ENCODE measurements at regions not wholly inside any gene's neighbourhood (a gene's known extent, or its start where the extent isn't known, plus 50 kb on each side); places are given as distances from the start of the nearest gene placed in this dataset.

DNA sequence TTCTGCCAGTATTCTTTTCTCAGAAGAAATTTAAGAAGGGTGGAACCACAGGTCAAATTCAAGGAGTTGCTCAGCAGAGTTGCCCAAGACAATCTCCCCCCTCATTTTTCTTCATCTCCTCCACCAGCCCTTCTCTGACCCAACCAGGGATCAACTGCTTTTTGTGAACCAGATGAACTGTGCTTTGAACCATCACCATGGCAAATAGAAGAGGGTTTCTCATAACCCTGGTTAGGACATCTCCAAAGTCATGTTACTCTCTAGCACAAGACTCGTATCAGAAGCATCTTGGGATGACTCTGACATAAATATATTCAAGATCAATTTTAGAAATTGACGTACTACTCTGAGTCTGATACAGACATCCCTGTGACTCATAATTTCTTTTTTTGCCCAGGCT is 130.7 kb downstream of the ALDH8A1 start (continued):
- no peak for TF ChIP-seq EP300 (IDR thresholded peaks at IDR 0.05; ENCODE audit: borderline replicate concordance in 1 of 2, low read depth in 2 of 2, low read length in 2 of 2)
- TF ChIP-seq, protein P1, sequence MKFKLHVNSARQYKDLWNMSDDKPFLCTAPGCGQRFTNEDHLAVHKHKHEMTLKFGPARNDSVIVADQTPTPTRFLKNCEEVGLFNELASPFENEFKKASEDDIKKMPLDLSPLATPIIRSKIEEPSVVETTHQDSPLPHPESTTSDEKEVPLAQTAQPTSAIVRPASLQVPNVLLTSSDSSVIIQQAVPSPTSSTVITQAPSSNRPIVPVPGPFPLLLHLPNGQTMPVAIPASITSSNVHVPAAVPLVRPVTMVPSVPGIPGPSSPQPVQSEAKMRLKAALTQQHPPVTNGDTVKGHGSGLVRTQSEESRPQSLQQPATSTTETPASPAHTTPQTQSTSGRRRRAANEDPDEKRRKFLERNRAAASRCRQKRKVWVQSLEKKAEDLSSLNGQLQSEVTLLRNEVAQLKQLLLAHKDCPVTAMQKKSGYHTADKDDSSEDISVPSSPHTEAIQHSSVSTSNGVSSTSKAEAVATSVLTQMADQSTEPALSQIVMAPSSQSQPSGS (IDR thresholded peaks at IDR 0.05; ENCODE audit: low read length), result no peak
- TF ChIP-seq HDAC2 (IDR thresholded peaks at IDR 0.05; ENCODE audit: borderline replicate concordance in 1 of 2, low read depth in 2 of 2, low read length in 2 of 2), result no peak
- no peak for TF ChIP-seq POLR2A (IDR thresholded peaks at IDR 0.05; ENCODE audit: control extremely low read depth in 1 of 2, low read depth in 2 of 2, low read length in 2 of 2)
- no peak for TF ChIP-seq BRCA1 (IDR thresholded peaks at IDR 0.05; ENCODE audit: low read depth, low read length)
